GM23338 (cell line): ENCODE measurements at regions not wholly inside any gene's neighbourhood (a gene's known extent, or its start where the extent isn't known, plus 50 kb on each side); places are given as distances from the start of the nearest gene placed in this dataset.

Source experiments
- ATAC-seq: fragments of 200-7000 bp; cut with Tn5 transposase; 3 replicates; pipeline ENCODE4 v1.9.1; 2020
- DNase-seq: peaks from one replicate; pipeline ENCODE4 v3.0.0-alpha.2; 2015; ENCODE audit warnings: low spot score
- H2AFZ ChIP-seq: fragments of 200-600 bp; sonication (generic); 2 replicates; pipeline ENCODE4 v1.8.0; 2016; ENCODE audit warnings: antibody characterized with exemption, mild to moderate bottlenecking, moderate library complexity
- H3F3A ChIP-seq: fragments of 200-600 bp; sonication (generic); replicated peaks from 2 replicates; pipeline ENCODE4 v1.8.0; 2017; ENCODE audit warnings: antibody characterized with exemption, mixed run types, low read depth
- H3K27ac ChIP-seq: fragments of 200-600 bp; sonication (generic); 2 replicates; pipeline ENCODE4 v1.6.1; 2016; ENCODE audit warnings: low read depth
- H3K27me3 ChIP-seq: fragments of 200-600 bp; sonication (generic); 2 replicates; pipeline ENCODE4 v1.8.0; 2016; ENCODE audit warnings: mild to moderate bottlenecking, mixed run types, moderate library complexity; ENCODE audit not compliant: insufficient read depth
- H3K36me3 ChIP-seq: fragments of 200-600 bp; sonication (generic); 2 replicates; pipeline ENCODE4 v1.8.0; 2016; ENCODE audit warnings: mild to moderate bottlenecking; ENCODE audit not compliant: insufficient read depth
- H3K4me1 ChIP-seq: fragments of 200-600 bp; sonication (generic); 2 replicates; pipeline ENCODE4 v1.8.0; 2016; ENCODE audit warnings: mild to moderate bottlenecking, moderate library complexity; ENCODE audit not compliant: insufficient read depth
- H3K4me2 ChIP-seq: fragments of 200-600 bp; sonication (generic); 2 replicates; pipeline ENCODE4 v1.7.1; 2017; ENCODE audit warnings: mixed run types
- H3K4me3 ChIP-seq: fragments of 200-600 bp; sonication (generic); 2 replicates; pipeline ENCODE4 v1.6.1; 2016; ENCODE audit warnings: mixed run types
- H3K79me2 ChIP-seq: fragments of 200-600 bp; sonication (generic); replicated peaks from 2 replicates; pipeline ENCODE4 v1.8.0; 2017; ENCODE audit warnings: mild to moderate bottlenecking; ENCODE audit not compliant: insufficient read depth
- H3K9me2 ChIP-seq: fragments of 200-600 bp; sonication (generic); 2 replicates; pipeline ENCODE4 v1.8.0; 2017; ENCODE audit not compliant: insufficient read depth
- H4K20me1 ChIP-seq: fragments of 200-600 bp; sonication (generic); replicated peaks from 2 replicates; pipeline ENCODE4 v1.8.0; 2017; ENCODE audit warnings: mild to moderate bottlenecking; ENCODE audit not compliant: insufficient read depth
- H3K27ac Mint-ChIP-seq: 2 replicates; pipeline ENCODE4 v1.8.0; 2020; ENCODE audit warnings: inconsistent platforms, mild to moderate bottlenecking, moderate library complexity, mixed read lengths
- H3K27me3 Mint-ChIP-seq: 3 replicates; pipeline ENCODE4 v1.8.0; 2022; ENCODE audit warnings: low read depth, mild to moderate bottlenecking, moderate library complexity, mixed read lengths, inconsistent platforms; ENCODE audit not compliant: insufficient read depth, poor library complexity
- H3K36me3 Mint-ChIP-seq: 3 replicates; pipeline ENCODE4 v1.8.0; 2021; ENCODE audit warnings: low read depth, mild to moderate bottlenecking, inconsistent platforms, moderate library complexity, mixed read lengths
- H3K4me1 Mint-ChIP-seq: 3 replicates; pipeline ENCODE4 v1.8.0; 2020; ENCODE audit warnings: mild to moderate bottlenecking, inconsistent platforms, mixed read lengths
- H3K4me3 Mint-ChIP-seq: 3 replicates; pipeline ENCODE4 v1.8.0; 2021; ENCODE audit warnings: moderate library complexity, mild to moderate bottlenecking, inconsistent platforms, mixed read lengths
- H3K9me3 Mint-ChIP-seq: 3 replicates; pipeline ENCODE4 v1.8.0; 2020; ENCODE audit warnings: moderate library complexity, mild to moderate bottlenecking, inconsistent platforms, mixed read lengths
- ETS1 ChIP-seq: IDR thresholded peaks from 2 replicates; pipeline ENCODE4 v1.6.1; 2016; ENCODE audit warnings: antibody characterized with exemption
- EZH2 ChIP-seq: fragments of 200-600 bp; sonication (generic); IDR thresholded peaks from one replicate; pipeline ENCODE4 v1.8.0; 2017; ENCODE audit warnings: antibody characterized with exemption, mild to moderate bottlenecking, low read depth; ENCODE audit not compliant: unreplicated experiment
- EZH2phosphoT487 ChIP-seq: fragments of 200-600 bp; sonication (generic); IDR thresholded peaks from one replicate; pipeline ENCODE4 v1.8.1; 2018; ENCODE audit warnings: antibody characterized with exemption; ENCODE audit not compliant: unreplicated experiment
- NANOG ChIP-seq: IDR thresholded peaks from 2 replicates; pipeline ENCODE4 v1.6.1; 2016; ENCODE audit warnings: antibody characterized with exemption, borderline replicate concordance
- REST ChIP-seq: IDR thresholded peaks from one replicate; pipeline ENCODE4 v1.6.1; 2018; ENCODE audit warnings: antibody characterized with exemption; ENCODE audit not compliant: unreplicated experiment
- STAT1 ChIP-seq: IDR thresholded peaks from one replicate; pipeline ENCODE4 v1.6.1; 2016; ENCODE audit warnings: antibody characterized with exemption; ENCODE audit not compliant: unreplicated experiment
- ZNF114 ChIP-seq: fragments of 250-450 bp; sonication (Bioruptor Pico); IDR thresholded peaks from 2 replicates; pipeline ENCODE4 v1.5.0; 2020; ENCODE audit warnings: mild to moderate bottlenecking, moderate library complexity
- ZNF331 ChIP-seq: fragments of 250-450 bp; sonication (Bioruptor Pico); IDR thresholded peaks from 2 replicates; pipeline ENCODE4 v1.5.0; 2020; ENCODE audit warnings: low read depth, mild to moderate bottlenecking, moderate library complexity
- TF ChIP-seq, protein P1 (sequence below): fragments of 250-450 bp; sonication (Bioruptor Pico); IDR thresholded peaks from 2 replicates; pipeline ENCODE4 v1.5.0; 2020; ENCODE audit warnings: mild to moderate bottlenecking, moderate library complexity
- TF ChIP-seq, protein P2 (sequence below), 2 experiments: fragments of 200-600 bp in 1 of 2; sonication (generic) in 1 of 2; conservative IDR thresholded peaks; 2 replicates each; pipeline versions ENCODE4 v1.5.1 to v1.6.1; 2016 to 2017; ENCODE audit warnings: antibody characterized with exemption in 2 of 2, low read depth in 2 of 2, mild to moderate bottlenecking in 2 of 2, moderate library complexity in 1 of 2

DNA sequence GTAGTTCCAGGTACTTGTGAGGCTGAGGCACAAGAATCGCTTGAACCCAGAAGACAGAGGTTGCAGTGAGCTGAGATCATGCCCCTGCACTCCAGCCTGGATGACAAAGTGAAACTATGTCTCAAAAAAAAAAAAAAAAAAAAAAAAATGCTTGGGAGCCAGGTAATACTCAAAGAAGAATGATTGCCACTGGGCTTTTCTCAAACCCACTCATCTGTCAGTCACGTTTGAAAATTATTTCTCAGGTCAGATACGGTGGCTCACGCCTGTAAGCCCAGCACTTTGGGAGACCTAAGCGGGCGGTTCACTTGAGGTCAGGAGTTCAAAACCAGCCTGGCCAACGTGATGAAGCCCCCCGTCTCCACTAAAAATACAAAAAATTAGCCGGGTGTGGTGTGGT is 155.7 kb downstream of the RELL1 start:
- TF ChIP-seq STAT1, result no peak
- no peak for TF ChIP-seq ZNF114 (CRISPR knock-in tag)
- no peak for TF ChIP-seq NANOG
- TF ChIP-seq EZH2phosphoT487, result no peak
- no peak for TF ChIP-seq REST
- TF ChIP-seq ZNF331 (CRISPR knock-in tag), result no peak
- TF ChIP-seq, protein P1, sequence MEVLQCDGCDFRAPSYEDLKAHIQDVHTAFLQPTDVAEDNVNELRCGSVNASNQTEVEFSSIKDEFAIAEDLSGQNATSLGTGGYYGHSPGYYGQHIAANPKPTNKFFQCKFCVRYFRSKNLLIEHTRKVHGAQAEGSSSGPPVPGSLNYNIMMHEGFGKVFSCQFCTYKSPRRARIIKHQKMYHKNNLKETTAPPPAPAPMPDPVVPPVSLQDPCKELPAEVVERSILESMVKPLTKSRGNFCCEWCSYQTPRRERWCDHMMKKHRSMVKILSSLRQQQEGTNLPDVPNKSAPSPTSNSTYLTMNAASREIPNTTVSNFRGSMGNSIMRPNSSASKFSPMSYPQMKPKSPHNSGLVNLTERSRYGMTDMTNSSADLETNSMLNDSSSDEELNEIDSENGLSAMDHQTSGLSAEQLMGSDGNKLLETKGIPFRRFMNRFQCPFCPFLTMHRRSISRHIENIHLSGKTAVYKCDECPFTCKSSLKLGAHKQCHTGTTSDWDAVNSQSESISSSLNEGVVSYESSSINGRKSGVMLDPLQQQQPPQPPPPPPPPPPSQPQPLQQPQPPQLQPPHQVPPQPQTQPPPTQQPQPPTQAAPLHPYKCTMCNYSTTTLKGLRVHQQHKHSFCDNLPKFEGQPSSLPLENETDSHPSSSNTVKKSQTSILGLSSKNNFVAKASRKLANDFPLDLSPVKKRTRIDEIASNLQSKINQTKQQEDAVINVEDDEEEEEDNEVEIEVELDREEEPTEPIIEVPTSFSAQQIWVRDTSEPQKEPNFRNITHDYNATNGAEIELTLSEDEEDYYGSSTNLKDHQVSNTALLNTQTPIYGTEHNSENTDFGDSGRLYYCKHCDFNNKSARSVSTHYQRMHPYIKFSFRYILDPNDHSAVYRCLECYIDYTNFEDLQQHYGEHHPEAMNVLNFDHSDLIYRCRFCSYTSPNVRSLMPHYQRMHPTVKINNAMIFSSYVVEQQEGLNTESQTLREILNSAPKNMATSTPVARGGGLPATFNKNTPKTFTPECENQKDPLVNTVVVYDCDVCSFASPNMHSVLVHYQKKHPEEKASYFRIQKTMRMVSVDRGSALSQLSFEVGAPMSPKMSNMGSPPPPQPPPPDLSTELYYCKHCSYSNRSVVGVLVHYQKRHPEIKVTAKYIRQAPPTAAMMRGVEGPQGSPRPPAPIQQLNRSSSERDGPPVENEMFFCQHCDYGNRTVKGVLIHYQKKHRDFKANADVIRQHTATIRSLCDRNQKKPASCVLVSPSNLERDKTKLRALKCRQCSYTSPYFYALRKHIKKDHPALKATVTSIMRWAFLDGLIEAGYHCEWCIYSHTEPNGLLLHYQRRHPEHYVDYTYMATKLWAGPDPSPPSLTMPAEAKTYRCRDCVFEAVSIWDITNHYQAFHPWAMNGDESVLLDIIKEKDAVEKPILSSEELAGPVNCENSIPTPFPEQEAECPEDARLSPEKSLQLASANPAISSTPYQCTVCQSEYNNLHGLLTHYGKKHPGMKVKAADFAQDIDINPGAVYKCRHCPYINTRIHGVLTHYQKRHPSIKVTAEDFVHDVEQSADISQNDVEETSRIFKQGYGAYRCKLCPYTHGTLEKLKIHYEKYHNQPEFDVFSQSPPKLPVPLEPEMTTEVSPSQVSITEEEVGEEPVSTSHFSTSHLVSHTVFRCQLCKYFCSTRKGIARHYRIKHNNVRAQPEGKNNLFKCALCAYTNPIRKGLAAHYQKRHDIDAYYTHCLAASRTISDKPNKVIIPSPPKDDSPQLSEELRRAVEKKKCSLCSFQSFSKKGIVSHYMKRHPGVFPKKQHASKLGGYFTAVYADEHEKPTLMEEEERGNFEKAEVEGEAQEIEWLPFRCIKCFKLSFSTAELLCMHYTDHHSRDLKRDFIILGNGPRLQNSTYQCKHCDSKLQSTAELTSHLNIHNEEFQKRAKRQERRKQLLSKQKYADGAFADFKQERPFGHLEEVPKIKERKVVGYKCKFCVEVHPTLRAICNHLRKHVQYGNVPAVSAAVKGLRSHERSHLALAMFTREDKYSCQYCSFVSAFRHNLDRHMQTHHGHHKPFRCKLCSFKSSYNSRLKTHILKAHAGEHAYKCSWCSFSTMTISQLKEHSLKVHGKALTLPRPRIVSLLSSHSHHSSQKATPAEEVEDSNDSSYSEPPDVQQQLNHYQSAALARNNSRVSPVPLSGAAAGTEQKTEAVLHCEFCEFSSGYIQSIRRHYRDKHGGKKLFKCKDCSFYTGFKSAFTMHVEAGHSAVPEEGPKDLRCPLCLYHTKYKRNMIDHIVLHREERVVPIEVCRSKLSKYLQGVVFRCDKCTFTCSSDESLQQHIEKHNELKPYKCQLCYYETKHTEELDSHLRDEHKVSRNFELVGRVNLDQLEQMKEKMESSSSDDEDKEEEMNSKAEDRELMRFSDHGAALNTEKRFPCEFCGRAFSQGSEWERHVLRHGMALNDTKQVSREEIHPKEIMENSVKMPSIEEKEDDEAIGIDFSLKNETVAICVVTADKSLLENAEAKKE (CRISPR knock-in tag), result no peak
- TF ChIP-seq, protein P2, sequence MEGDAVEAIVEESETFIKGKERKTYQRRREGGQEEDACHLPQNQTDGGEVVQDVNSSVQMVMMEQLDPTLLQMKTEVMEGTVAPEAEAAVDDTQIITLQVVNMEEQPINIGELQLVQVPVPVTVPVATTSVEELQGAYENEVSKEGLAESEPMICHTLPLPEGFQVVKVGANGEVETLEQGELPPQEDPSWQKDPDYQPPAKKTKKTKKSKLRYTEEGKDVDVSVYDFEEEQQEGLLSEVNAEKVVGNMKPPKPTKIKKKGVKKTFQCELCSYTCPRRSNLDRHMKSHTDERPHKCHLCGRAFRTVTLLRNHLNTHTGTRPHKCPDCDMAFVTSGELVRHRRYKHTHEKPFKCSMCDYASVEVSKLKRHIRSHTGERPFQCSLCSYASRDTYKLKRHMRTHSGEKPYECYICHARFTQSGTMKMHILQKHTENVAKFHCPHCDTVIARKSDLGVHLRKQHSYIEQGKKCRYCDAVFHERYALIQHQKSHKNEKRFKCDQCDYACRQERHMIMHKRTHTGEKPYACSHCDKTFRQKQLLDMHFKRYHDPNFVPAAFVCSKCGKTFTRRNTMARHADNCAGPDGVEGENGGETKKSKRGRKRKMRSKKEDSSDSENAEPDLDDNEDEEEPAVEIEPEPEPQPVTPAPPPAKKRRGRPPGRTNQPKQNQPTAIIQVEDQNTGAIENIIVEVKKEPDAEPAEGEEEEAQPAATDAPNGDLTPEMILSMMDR (conservative IDR thresholded peaks at IDR 0.05; ENCODE audit: low read depth in 2 of 2), result no peak
- no peak for TF ChIP-seq ETS1
- TF ChIP-seq EZH2, result no peak
- Mint-ChIP-seq H3K36me3 (no peaks in the 10 kb centered on the region), H3K4me3 (no peak overlapping the region), H3K27ac (no peak overlapping the region), H3K9me3 (no peaks in the 10 kb centered on the region), H3K27me3 (peaks cover 1% of the 10 kb centered on the region), H3K4me1 (peaks cover 4% of the 10 kb centered on the region; the same call in 1 of the 3 replicates)
- no peaks in the 10 kb centered on the region for H3K27me3 ChIP-seq
- no peaks in the 10 kb centered on the region for H3K4me1 ChIP-seq
- H2AFZ ChIP-seq, result no peak overlapping the region
- no peaks in the 10 kb centered on the region for H3K79me2 ChIP-seq
- H3K4me3 ChIP-seq, result no peak overlapping the region
- H3K36me3 ChIP-seq, result no peaks in the 10 kb centered on the region
- 0 out of 2 replicates have a peak, but pooled peaks cover 5% of the 10 kb centered on the region for H3K9me2 ChIP-seq
- H3F3A ChIP-seq, result no peaks in the 10 kb centered on the region
- H3K4me2 ChIP-seq, result no peak overlapping the region
- no peak overlapping the region for H3K27ac ChIP-seq
- ATAC-seq, result no peak
- no peaks in the 10 kb centered on the region for H4K20me1 ChIP-seq
- DNase-seq, result no peak
